ENCODE measurements at regions not wholly inside any gene's neighbourhood (a gene's known extent, or its start where the extent isn't known, plus 50 kb on each side); places are given as distances from the start of the nearest gene placed in this dataset.

- TF ChIP-seq, protein P1, sequence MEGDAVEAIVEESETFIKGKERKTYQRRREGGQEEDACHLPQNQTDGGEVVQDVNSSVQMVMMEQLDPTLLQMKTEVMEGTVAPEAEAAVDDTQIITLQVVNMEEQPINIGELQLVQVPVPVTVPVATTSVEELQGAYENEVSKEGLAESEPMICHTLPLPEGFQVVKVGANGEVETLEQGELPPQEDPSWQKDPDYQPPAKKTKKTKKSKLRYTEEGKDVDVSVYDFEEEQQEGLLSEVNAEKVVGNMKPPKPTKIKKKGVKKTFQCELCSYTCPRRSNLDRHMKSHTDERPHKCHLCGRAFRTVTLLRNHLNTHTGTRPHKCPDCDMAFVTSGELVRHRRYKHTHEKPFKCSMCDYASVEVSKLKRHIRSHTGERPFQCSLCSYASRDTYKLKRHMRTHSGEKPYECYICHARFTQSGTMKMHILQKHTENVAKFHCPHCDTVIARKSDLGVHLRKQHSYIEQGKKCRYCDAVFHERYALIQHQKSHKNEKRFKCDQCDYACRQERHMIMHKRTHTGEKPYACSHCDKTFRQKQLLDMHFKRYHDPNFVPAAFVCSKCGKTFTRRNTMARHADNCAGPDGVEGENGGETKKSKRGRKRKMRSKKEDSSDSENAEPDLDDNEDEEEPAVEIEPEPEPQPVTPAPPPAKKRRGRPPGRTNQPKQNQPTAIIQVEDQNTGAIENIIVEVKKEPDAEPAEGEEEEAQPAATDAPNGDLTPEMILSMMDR (IDR thresholded peaks at IDR 0.05): no peak
- TF ChIP-seq POLR2A (IDR thresholded peaks at IDR 0.05): no peak
Measured at GRCh38 chr10:9766762-9767161, 1250.9 kb upstream of the CELF2 start.
